ENCODE measurements at regions not wholly inside any gene's neighbourhood (a gene's known extent, or its start where the extent isn't known, plus 50 kb on each side); places are given as distances from the start of the nearest gene placed in this dataset.

DNA sequence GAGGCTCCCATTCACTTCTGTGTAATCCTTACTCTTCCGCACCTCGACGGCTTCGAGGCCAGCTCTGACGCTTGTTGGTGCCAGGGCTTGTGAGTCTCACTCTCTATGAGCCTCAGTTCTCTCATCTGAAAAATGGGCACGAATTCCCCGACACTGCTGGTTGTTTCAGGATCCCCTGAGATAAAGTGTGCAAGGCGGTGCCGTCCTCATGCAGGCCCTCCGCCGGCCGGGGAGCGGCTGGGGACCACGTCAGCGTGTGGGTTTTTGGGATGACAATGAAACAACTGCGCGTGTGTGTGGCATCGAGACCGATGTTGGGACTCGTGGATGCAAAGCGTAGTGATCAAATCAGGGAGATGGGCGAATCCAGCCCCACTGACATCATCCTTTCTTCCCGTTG lies 75.6 kb downstream of the FOXL3 start:
- H3K79me2 ChIP-seq (ENCODE audit: insufficient read depth, low read length): no peaks in the 10 kb centered on the region
- no peak overlapping the region for H3K4me3 ChIP-seq (ENCODE audit: low read depth in 1 of 2, low read length in 2 of 2)
- no peaks in the 10 kb centered on the region; the same call in 1 of the 2 replicates for H4K20me1 ChIP-seq (ENCODE audit: insufficient read depth, low read length)
- H3K4me1 ChIP-seq (ENCODE audit: insufficient read depth, low read length): peaks cover 35% of the 10 kb centered on the region
- TF ChIP-seq, protein P1, sequence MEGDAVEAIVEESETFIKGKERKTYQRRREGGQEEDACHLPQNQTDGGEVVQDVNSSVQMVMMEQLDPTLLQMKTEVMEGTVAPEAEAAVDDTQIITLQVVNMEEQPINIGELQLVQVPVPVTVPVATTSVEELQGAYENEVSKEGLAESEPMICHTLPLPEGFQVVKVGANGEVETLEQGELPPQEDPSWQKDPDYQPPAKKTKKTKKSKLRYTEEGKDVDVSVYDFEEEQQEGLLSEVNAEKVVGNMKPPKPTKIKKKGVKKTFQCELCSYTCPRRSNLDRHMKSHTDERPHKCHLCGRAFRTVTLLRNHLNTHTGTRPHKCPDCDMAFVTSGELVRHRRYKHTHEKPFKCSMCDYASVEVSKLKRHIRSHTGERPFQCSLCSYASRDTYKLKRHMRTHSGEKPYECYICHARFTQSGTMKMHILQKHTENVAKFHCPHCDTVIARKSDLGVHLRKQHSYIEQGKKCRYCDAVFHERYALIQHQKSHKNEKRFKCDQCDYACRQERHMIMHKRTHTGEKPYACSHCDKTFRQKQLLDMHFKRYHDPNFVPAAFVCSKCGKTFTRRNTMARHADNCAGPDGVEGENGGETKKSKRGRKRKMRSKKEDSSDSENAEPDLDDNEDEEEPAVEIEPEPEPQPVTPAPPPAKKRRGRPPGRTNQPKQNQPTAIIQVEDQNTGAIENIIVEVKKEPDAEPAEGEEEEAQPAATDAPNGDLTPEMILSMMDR (IDR thresholded peaks at IDR 0.05; ENCODE audit: borderline replicate concordance, extremely low read depth, low read length, poor library complexity, severe bottlenecking): no peak
- TF ChIP-seq EZH2 (IDR thresholded peaks at IDR 0.05; ENCODE audit: borderline replicate concordance, low read depth, low read length, severe bottlenecking): no peak
- DNase-seq (no peak), ATAC-seq (ENCODE audit: insufficient read depth, low read depth) (no peak)
- no peaks in the 10 kb centered on the region for H3K36me3 ChIP-seq (ENCODE audit: insufficient read depth, low read length)
- no peaks in the 10 kb centered on the region for H3K9me3 ChIP-seq (ENCODE audit: insufficient read depth, low read length, severe bottlenecking)
- no peak overlapping the region for H3K4me2 ChIP-seq (ENCODE audit: insufficient read depth, low read length)
- no peaks in the 10 kb centered on the region for H3K27me3 ChIP-seq (ENCODE audit: insufficient read depth, low read length, poor library complexity)
- H2AFZ ChIP-seq (ENCODE audit: low read depth, low read length): no peak overlapping the region
- no peak overlapping the region for H3K27ac ChIP-seq (ENCODE audit: low read length)
- H3K9ac ChIP-seq (ENCODE audit: low read depth, low read length): no peak overlapping the region

DNA sequence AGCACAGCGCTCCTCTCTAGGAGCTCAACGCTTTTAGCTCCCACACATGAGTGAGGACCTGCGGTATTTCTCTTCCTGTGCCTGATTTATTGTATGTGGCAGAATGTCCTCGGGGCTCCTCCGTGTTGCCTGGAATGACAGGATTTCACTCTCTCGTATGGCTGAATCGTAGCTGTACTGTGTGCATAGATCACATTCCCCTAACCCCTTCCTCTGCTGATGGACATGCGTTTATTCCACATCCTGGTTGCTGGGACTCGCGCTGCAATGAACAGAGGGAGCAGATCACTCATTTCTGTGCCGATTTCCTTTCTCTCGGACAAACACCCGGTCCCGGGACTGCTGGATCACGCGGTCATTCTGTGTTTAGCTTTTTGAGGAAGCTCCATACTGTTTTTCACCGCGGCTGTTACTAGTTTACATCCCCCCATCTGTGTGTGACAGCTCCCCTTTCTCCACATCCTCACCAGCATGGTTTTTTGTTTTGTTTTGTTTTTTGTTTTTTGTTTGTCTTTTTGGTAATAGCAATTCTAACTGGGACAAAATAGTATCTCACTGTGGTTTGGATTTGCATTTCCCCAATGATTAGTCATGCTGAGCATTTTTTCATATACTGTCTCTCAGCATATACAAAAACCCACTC lies 76.3 kb downstream of the FOXL3 start:
- Histone ChIP-seq H4K20me1 (ENCODE audit: insufficient read depth, low read length) (peaks cover 5% of the 10 kb centered on the region; the same call in 1 of the 2 replicates), H3K4me3 (ENCODE audit: low read depth in 1 of 2, low read length in 2 of 2) (no peak overlapping the region), H3K9me3 (ENCODE audit: insufficient read depth, low read length, severe bottlenecking) (no peaks in the 10 kb centered on the region), H3K79me2 (ENCODE audit: insufficient read depth, low read length) (no peaks in the 10 kb centered on the region), H2AFZ (ENCODE audit: low read depth, low read length) (no peak overlapping the region), H3K4me1 (ENCODE audit: insufficient read depth, low read length) (peaks cover 29% of the 10 kb centered on the region), H3K36me3 (ENCODE audit: insufficient read depth, low read length) (no peaks in the 10 kb centered on the region), H3K4me2 (ENCODE audit: insufficient read depth, low read length) (no peak overlapping the region), H3K27ac (ENCODE audit: low read length) (no peak overlapping the region), H3K27me3 (ENCODE audit: insufficient read depth, low read length, poor library complexity) (no peaks in the 10 kb centered on the region), H3K9ac (ENCODE audit: low read depth, low read length) (no peak overlapping the region)
- ATAC-seq (ENCODE audit: insufficient read depth, low read depth) (no peak), DNase-seq (no peak)
- TF ChIP-seq, protein P1 (IDR thresholded peaks at IDR 0.05; ENCODE audit: borderline replicate concordance, extremely low read depth, low read length, poor library complexity, severe bottlenecking): no peak
- no peak for TF ChIP-seq EZH2 (IDR thresholded peaks at IDR 0.05; ENCODE audit: borderline replicate concordance, low read depth, low read length, severe bottlenecking)

DNA sequence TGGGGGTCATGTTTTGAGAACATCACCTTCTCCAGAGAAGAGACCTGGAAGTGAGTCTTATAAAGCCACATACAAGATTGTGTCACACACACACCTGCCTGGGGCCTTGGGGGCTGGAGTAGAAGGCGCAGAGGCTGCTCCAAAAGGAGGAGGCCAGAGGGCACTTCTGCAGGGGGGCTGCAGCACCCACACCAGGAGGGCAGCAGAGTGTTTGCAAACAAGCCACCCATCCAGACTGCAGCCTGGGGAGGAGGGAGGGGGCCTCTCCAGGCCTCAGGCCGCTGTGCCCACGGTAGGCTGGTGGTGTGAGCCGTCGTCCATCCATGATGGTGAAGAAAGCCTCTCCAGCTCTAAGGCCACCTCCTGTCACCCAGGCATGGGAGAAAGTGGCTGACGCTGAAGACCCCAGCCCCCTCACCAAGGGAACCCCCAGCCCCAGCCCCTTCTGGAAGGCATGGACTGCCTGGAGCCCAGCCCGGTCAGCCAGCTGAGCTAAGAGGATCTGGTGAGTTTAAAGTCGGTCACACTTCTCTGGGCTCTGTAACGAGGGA lies 77.5 kb downstream of the FOXL3 start:
- Histone ChIP-seq H3K9me3 (ENCODE audit: insufficient read depth, low read length, severe bottlenecking) (no peaks in the 10 kb centered on the region), H3K27ac (ENCODE audit: low read length) (no peak overlapping the region), H2AFZ (ENCODE audit: low read depth, low read length) (no peak overlapping the region), H3K4me3 (ENCODE audit: low read depth in 1 of 2, low read length in 2 of 2) (no peak overlapping the region), H3K27me3 (ENCODE audit: insufficient read depth, low read length, poor library complexity) (no peaks in the 10 kb centered on the region), H3K79me2 (ENCODE audit: insufficient read depth, low read length) (no peaks in the 10 kb centered on the region), H3K9ac (ENCODE audit: low read depth, low read length) (no peak overlapping the region), H3K36me3 (ENCODE audit: insufficient read depth, low read length) (no peaks in the 10 kb centered on the region), H4K20me1 (ENCODE audit: insufficient read depth, low read length) (peaks cover 5% of the 10 kb centered on the region; the same call in 1 of the 2 replicates), H3K4me2 (ENCODE audit: insufficient read depth, low read length) (no peak overlapping the region), H3K4me1 (ENCODE audit: insufficient read depth, low read length) (peaks cover 19% of the 10 kb centered on the region)
- DNase-seq (no peak), ATAC-seq (ENCODE audit: insufficient read depth, low read depth) (no peak)
- TF ChIP-seq EZH2 (IDR thresholded peaks at IDR 0.05; ENCODE audit: borderline replicate concordance, low read depth, low read length, severe bottlenecking): no peak
- TF ChIP-seq, protein P1 (IDR thresholded peaks at IDR 0.05; ENCODE audit: borderline replicate concordance, extremely low read depth, low read length, poor library complexity, severe bottlenecking): no peak
